AG04449 (cell line): ENCODE measurements at regions not wholly inside any gene's neighbourhood (a gene's known extent, or its start where the extent isn't known, plus 50 kb on each side); places are given as distances from the start of the nearest gene placed in this dataset.

ENCODE experiments used
- CTCF ChIA-PET: fragments of 350-600 bp; formaldehyde crosslinking; extraction: SDS; loops from one replicate; lab custom pipeline; 2021; ENCODE audit warnings: antibody characterized with exemption; lab: Yijun Ruan, JAX
- POLR2A ChIA-PET: fragments of 400-600, 350-600 bp; formaldehyde crosslinking; extraction: SDS; loops from one replicate; lab custom pipeline; 2020; ENCODE audit warnings: antibody characterized with exemption, inconsistent platforms; lab: Yijun Ruan, JAX
- DNase-seq: peaks from one replicate; pipeline ENCODE4 v3.0.0-alpha.2; 2010; ENCODE audit warnings: low read depth, low spot score
- H3K4me3 ChIP-seq: 2 replicates; pipeline ENCODE4 v1.5.1; 2011; ENCODE audit warnings: low read depth, mild to moderate bottlenecking, control low read depth, low read length
- TF ChIP-seq, protein P1 (sequence below): IDR thresholded peaks from one replicate; pipeline ENCODE4 v1.5.1; 2011; ENCODE audit warnings: mild to moderate bottlenecking, moderate library complexity, low read length, control low read depth, inconsistent platforms; ENCODE audit not compliant: insufficient read depth; ENCODE audit errors: missing control alignments

- CTCF ChIA-PET, result interaction anchor here (1.7 kb wide), 1 partner anchor 9 kb away, joined by 3 read pairs; no protein-coding TSS in a partner anchor
- TF ChIP-seq, protein P1, sequence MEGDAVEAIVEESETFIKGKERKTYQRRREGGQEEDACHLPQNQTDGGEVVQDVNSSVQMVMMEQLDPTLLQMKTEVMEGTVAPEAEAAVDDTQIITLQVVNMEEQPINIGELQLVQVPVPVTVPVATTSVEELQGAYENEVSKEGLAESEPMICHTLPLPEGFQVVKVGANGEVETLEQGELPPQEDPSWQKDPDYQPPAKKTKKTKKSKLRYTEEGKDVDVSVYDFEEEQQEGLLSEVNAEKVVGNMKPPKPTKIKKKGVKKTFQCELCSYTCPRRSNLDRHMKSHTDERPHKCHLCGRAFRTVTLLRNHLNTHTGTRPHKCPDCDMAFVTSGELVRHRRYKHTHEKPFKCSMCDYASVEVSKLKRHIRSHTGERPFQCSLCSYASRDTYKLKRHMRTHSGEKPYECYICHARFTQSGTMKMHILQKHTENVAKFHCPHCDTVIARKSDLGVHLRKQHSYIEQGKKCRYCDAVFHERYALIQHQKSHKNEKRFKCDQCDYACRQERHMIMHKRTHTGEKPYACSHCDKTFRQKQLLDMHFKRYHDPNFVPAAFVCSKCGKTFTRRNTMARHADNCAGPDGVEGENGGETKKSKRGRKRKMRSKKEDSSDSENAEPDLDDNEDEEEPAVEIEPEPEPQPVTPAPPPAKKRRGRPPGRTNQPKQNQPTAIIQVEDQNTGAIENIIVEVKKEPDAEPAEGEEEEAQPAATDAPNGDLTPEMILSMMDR, result no peak
- no peak overlapping the region for H3K4me3 ChIP-seq
- no peak for DNase-seq
- POLR2A ChIA-PET, result no interaction called here
These were observed 108.9 kb downstream of the INHBB start for GRCh38 chr2:120454654-120455385.

- ChIA-PET POLR2A (no interaction called here), CTCF (interaction anchor here (1.7 kb wide), 1 partner anchor 10 kb away, joined by 3 read pairs; no protein-coding TSS in a partner anchor)
- no peak overlapping the region for H3K4me3 ChIP-seq
- TF ChIP-seq, protein P1, result no peak
- no peak for DNase-seq
These were observed 109.5 kb downstream of the INHBB start for GRCh38 chr2:120455390-120455789.

- TF ChIP-seq, protein P1, result no peak
- ChIA-PET CTCF (no interaction called here), POLR2A (no interaction called here)
- DNase-seq, result no peak
- no peak overlapping the region for H3K4me3 ChIP-seq
These were observed 110.9 kb downstream of the INHBB start for GRCh38 chr2:120456867-120457266.

- ChIA-PET POLR2A (no interaction called here), CTCF (interaction anchor here (0.8 to 1.3 kb wide), 2 partner anchors 215 to 220 kb away, joined by 3 read pairs; no protein-coding TSS in a partner anchor)
- DNase-seq, result no peak
- TF ChIP-seq, protein P1, result no peak
- H3K4me3 ChIP-seq, result no peak overlapping the region
These were observed 114.6 kb downstream of the INHBB start for GRCh38 chr2:120460511-120460910.

DNA sequence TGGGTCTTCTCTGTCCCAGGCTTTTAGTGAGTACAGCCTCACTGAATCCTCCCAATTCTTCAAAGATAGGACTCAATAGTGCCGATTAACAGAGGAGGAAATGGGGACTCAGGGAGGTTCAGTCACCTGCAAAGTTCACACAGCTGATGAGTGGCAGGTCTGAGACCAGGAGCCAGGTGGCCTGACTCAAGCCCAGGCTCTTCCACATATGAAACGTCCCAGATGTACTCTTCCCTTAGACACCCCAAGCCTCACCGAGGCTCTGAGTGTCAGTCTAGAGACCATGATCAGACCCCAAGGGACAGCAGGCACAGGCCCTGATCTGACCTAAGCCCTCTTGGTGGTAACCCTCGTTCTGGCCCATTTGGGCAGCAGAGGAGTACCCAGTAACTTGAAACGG lies 115.2 kb downstream of the INHBB start:
- POLR2A ChIA-PET, result no interaction called here
- DNase-seq, result no peak
- no peak overlapping the region for H3K4me3 ChIP-seq
- TF ChIP-seq, protein P1, result no peak
- CTCF ChIA-PET, result interaction anchor here (0.8 kb wide), 1 partner anchor 220 kb away, joined by 3 read pairs; no protein-coding TSS in a partner anchor
